OCI-LY7 (cell line): ENCODE measurements at regions not wholly inside any gene's neighbourhood (a gene's known extent, or its start where the extent isn't known, plus 50 kb on each side); places are given as distances from the start of the nearest gene placed in this dataset.

Source experiments
- BruUV-seq: library from RNA; stranded (reverse); fragments of 400-500 nt; replicated peaks from 2 replicates; lab custom pipeline; 2021; lab: Mats Ljungman, UMichigan
- CTCF ChIA-PET: fragments of 300-600 bp; sonication (Branson Sonifier 250); formaldehyde crosslinking; loops from one replicate; lab custom pipeline; 2022; ENCODE audit warnings: antibody characterized with exemption; ENCODE audit not compliant: unreplicated experiment; lab: Charles Lee
- POLR2A ChIA-PET: fragments of 300-600 bp; sonication (Branson Sonifier 250); formaldehyde crosslinking; loops from one replicate; lab custom pipeline; 2022; ENCODE audit warnings: antibody characterized with exemption; lab: Charles Lee
- DNase-seq: peaks from one replicate; pipeline ENCODE4 v3.0.0-alpha.2; 2015; ENCODE audit warnings: low spot score
- H2AFZ ChIP-seq: fragments of 200-600 bp; sonication (generic), shearing (Covaris generic); 2 replicates; pipeline ENCODE4 v1.6.1; 2014; ENCODE audit warnings: mild to moderate bottlenecking, antibody characterized with exemption, low read length, moderate library complexity
- H3K27ac ChIP-seq: fragments of 200-600 bp; sonication (generic); 2 replicates; pipeline ENCODE4 v1.5.1; 2014; ENCODE audit warnings: mixed run types, low read depth, mild to moderate bottlenecking, moderate library complexity, low read length, inconsistent platforms; ENCODE audit not compliant: poor library complexity, severe bottlenecking
- H3K36me3 ChIP-seq: fragments of 200-600 bp; sonication (generic); 2 replicates; pipeline ENCODE4 v1.6.1; 2014; ENCODE audit warnings: mild to moderate bottlenecking, antibody characterized with exemption, low read length, moderate library complexity, mixed read lengths; ENCODE audit not compliant: insufficient read depth
- H3K4me1 ChIP-seq: fragments of 200-600 bp; sonication (generic); 2 replicates; pipeline ENCODE4 v1.5.1; 2014; ENCODE audit warnings: mild to moderate bottlenecking, low read length; ENCODE audit not compliant: insufficient read depth, poor library complexity, severe bottlenecking
- H3K4me2 ChIP-seq: fragments of 200-600 bp; sonication (generic); 2 replicates; pipeline ENCODE4 v1.6.1; 2014; ENCODE audit warnings: mild to moderate bottlenecking, low read length
- H3K4me3 ChIP-seq: fragments of 200-600 bp; sonication (generic); 2 replicates; pipeline ENCODE4 v1.5.1; 2014; ENCODE audit warnings: mild to moderate bottlenecking, low read depth, low read length; ENCODE audit not compliant: poor library complexity, severe bottlenecking
- H3K79me2 ChIP-seq: fragments of 200-600 bp; sonication (generic); 2 replicates; pipeline ENCODE4 v1.6.1; 2016; ENCODE audit warnings: low read depth, mild to moderate bottlenecking, low read length, moderate library complexity, mixed read lengths; ENCODE audit not compliant: insufficient read depth
- H3K9me2 ChIP-seq: fragments of 200-600 bp; sonication (generic); 2 replicates; pipeline ENCODE4 v1.6.1; 2016; ENCODE audit warnings: mild to moderate bottlenecking, low read length, mixed read lengths; ENCODE audit not compliant: insufficient read depth
- H3K9me3 ChIP-seq: fragments of 200-600 bp; sonication (generic); 2 replicates; pipeline ENCODE4 v1.6.1; 2014; ENCODE audit warnings: mild to moderate bottlenecking, mixed run types, low read length, mixed read lengths
- H4K20me1 ChIP-seq: fragments of 200-600 bp; sonication (generic); 2 replicates; pipeline ENCODE4 v1.6.1; 2014; ENCODE audit warnings: mild to moderate bottlenecking, antibody characterized with exemption, low read length, moderate library complexity, mixed read lengths; ENCODE audit not compliant: insufficient read depth
- CTCF ChIP-seq: fragments of 200-600 bp; sonication (generic); conservative IDR thresholded peaks from 2 replicates; pipeline ENCODE4 v1.5.1; 2014; ENCODE audit warnings: mild to moderate bottlenecking, antibody characterized with exemption, low read length, moderate library complexity, mixed read lengths
- EZH2phosphoT487 ChIP-seq: fragments of 200-600 bp; sonication (generic); IDR thresholded peaks from 2 replicates; pipeline ENCODE4 v1.6.1; 2018; ENCODE audit warnings: low read depth, borderline replicate concordance, mild to moderate bottlenecking, mixed run types, antibody characterized with exemption, low read length, moderate library complexity, mixed read lengths
- intact Hi-C: fragments of 100-400 bp; cut with micrococcal nuclease; formaldehyde crosslinking; loops from one replicate; pipeline ENCODE4 v1.10.0; 2022; ENCODE audit not compliant: unreplicated experiment

DNA sequence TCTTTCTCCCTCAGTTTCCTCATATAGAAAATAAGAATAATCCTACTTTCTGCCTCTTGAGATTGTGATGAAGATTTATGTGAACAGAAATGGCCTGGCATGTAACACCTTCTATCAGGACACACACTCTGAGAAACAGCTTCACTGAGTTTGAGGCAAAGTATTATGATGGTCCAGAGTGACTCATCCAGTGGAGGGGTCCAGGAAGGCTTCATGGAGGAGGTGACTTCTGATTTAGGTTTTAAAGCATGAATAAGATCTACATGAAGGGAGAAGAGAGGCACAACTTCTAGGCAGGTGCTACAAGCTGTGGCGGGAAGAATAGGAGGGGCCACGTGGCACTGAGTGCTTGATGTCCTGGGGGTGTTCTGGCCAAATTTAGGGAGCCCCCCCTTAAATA, 124.4 kb upstream of the SDK2 start:
- no peak for TF ChIP-seq CTCF
- TF ChIP-seq EZH2phosphoT487 = no peak
- intact Hi-C loops = no loop called here
- no peaks in the 10 kb centered on the region for H4K20me1 ChIP-seq

GRCh38 chr17:73769479-73769878, 125.2 kb upstream of the SDK2 start:
- ChIA-PET CTCF (no interaction called here), POLR2A (no interaction called here)
- no peaks in the 10 kb centered on the region for H3K9me2 ChIP-seq
- no peaks in the 10 kb centered on the region for H3K36me3 ChIP-seq
- BruUV-seq = no TSS peak
- no peaks in the 10 kb centered on the region for H3K4me1 ChIP-seq
- no peaks in the 10 kb centered on the region for H3K9me3 ChIP-seq
- no peak for DNase-seq
- intact Hi-C loops = no loop called here
- no peak overlapping the region for H3K4me3 ChIP-seq
- H3K79me2 ChIP-seq = no peaks in the 10 kb centered on the region
- TF ChIP-seq EZH2phosphoT487 (no peak), CTCF (no peak)
- H3K27ac ChIP-seq = no peak overlapping the region
- H4K20me1 ChIP-seq = no peaks in the 10 kb centered on the region
- H3K4me2 ChIP-seq = no peak overlapping the region
- no peak overlapping the region for H2AFZ ChIP-seq

More for the DNA sequence above, 124.4 kb upstream of the SDK2 start:
- Histone ChIP-seq H3K27ac (no peak overlapping the region), H3K36me3 (no peaks in the 10 kb centered on the region), H2AFZ (no peak overlapping the region), H3K4me1 (no peaks in the 10 kb centered on the region), H3K79me2 (no peaks in the 10 kb centered on the region), H3K9me2 (no peaks in the 10 kb centered on the region), H3K4me3 (no peak overlapping the region), H3K9me3 (no peaks in the 10 kb centered on the region), H3K4me2 (no peak overlapping the region)
- BruUV-seq = no TSS peak
- CTCF ChIA-PET = no interaction called here
- no peak for DNase-seq
- POLR2A ChIA-PET = no interaction called here

- no TSS peak for BruUV-seq
- Histone ChIP-seq H3K4me2 (no peak overlapping the region), H3K79me2 (no peaks in the 10 kb centered on the region), H3K4me3 (no peak overlapping the region), H3K36me3 (no peaks in the 10 kb centered on the region), H4K20me1 (no peaks in the 10 kb centered on the region), H2AFZ (no peak overlapping the region), H3K9me3 (no peaks in the 10 kb centered on the region), H3K4me1 (no peaks in the 10 kb centered on the region), H3K27ac (no peak overlapping the region), H3K9me2 (no peaks in the 10 kb centered on the region)
- POLR2A ChIA-PET = no interaction called here
- TF ChIP-seq EZH2phosphoT487 (no peak), CTCF (no peak)
- CTCF ChIA-PET = no interaction called here
- intact Hi-C loops = no loop called here
- DNase-seq = no peak
Measured at GRCh38 chr17:73770115-73770848, 126.0 kb upstream of the SDK2 start.
